Transverse colon (tissue), 4 donors: ENCODE measurements at regions not wholly inside any gene's neighbourhood (a gene's known extent, or its start where the extent isn't known, plus 50 kb on each side); places are given as distances from the start of the nearest gene placed in this dataset.
"Not testable (repeated sequence)": the region's sequence is repeated elsewhere in the genome, so short reads cannot be mapped to it uniquely, and the experiment has no call there.

Experiments used
- DNase-seq: peaks from one replicate; pipeline ENCODE4 v3.0.0-alpha.2; 2019
- H3K27ac ChIP-seq, 4 donors: fragments of 200-600 bp; sonication (generic); 2 replicates each; pipeline ENCODE4 v1.5.1; 2016 to 2018; ENCODE audit warnings: inconsistent platforms in 4 of 4
- H3K27me3 ChIP-seq: fragments of 200-600 bp; sonication (generic); 2 replicates; pipeline ENCODE4 v1.5.1; 2017; ENCODE audit warnings: inconsistent platforms
- H3K36me3 ChIP-seq, 4 donors: fragments of 200-600 bp; sonication (generic); 2 replicates each; pipeline ENCODE4 v1.5.1; 2017 to 2019; ENCODE audit warnings: inconsistent platforms in 4 of 4
- H3K4me1 ChIP-seq, 4 donors: fragments of 200-600 bp; sonication (generic); 2 replicates each; pipeline ENCODE4 v1.5.1; 2017 to 2020; ENCODE audit warnings: inconsistent platforms in 4 of 4
- H3K4me3 ChIP-seq, 4 donors: fragments of 200-600 bp; sonication (generic); 1 replicate in 1 of 4; 2 replicates in 3 of 4; pipeline versions ENCODE4 v1.5.1 to v1.6.1; 2017 to 2019; ENCODE audit warnings: inconsistent platforms in 4 of 4
- H3K9me3 ChIP-seq, 2 donors: fragments of 200-600 bp; sonication (generic); 2 replicates each; pipeline ENCODE4 v1.5.1; 2017 to 2019; ENCODE audit warnings: inconsistent platforms in 2 of 2
- CTCF ChIP-seq, 5 experiments: fragments of 200-600 bp in 3 of 5; fragments of 450-650 bp in 2 of 5; sonication (generic) in 3 of 5; IDR thresholded peaks; 1 replicate in 2 of 5; 2 replicates in 3 of 5; pipeline ENCODE4 v1.5.1; 2016 to 2017; ENCODE audit warnings: antibody characterized with exemption in 5 of 5, inconsistent platforms in 3 of 5, mild to moderate bottlenecking in 2 of 5, moderate library complexity in 1 of 5
- EP300 ChIP-seq: sonication (generic); formaldehyde crosslinking; IDR thresholded peaks from one replicate; pipeline ENCODE4 v1.6.1; 2017; ENCODE audit warnings: antibody characterized with exemption, low read depth
- POLR2A ChIP-seq: fragments of 450-650 bp; IDR thresholded peaks from one replicate; pipeline ENCODE4 v1.6.1; 2016; ENCODE audit warnings: antibody characterized with exemption, mild to moderate bottlenecking, moderate library complexity
- POLR2AphosphoS5 ChIP-seq, 3 donors: sonication (generic); formaldehyde crosslinking; IDR thresholded peaks; one replicate each; pipeline ENCODE4 v1.6.1; 2016; ENCODE audit warnings: antibody characterized with exemption in 3 of 3
- WGBS, 2 donors: methylation state at CpG; one replicate each; pipeline ENCODE4 v1.1.5; 2018; ENCODE audit warnings: low coverage in 1 of 2; 5-methylcytosine and 5-hydroxymethylcytosine counted together
- in situ Hi-C, 4 donors: fragments of 200-750 bp; cut with MboI; loops; one replicate each; pipeline versions ENCODE4 v1.15.0 to v1.15.1; 2017; ENCODE audit warnings: low sequenced_read_pairs in 3 of 4, low pct_ligation_motif_present in 1 of 4, low pct_unique_long_range_greater_than_20kb in 1 of 4
- intact Hi-C: fragments of 100-400 bp; cut with DNase I; formaldehyde crosslinking; loops from one replicate; pipeline ENCODE4 v1.15.1; 2023; ENCODE audit warnings: low total_unique reads

DNA sequence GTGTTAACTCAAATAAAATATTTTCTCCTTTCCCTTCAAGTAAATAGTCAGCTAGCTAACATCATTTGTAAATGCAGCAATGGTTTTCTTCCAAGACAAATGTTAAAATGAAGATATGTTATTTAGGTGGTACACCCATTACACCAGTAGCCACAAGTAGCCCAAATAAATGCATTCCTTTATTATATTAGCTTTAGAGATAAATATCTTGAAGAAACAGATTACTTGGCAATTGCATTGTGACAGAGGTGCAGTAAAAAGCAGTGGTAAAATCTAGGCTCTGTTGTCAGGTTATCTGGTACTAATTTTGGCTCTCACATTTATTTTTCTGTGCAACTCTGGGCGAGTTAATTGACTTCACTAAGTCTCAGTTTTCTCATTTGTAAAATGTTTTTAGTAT, 193.0 kb downstream of the NAA11 start:
- in situ Hi-C loops = no loop called here
- intact Hi-C loops = no loop called here
- 68 to 77% methylated on average over 1 of the region's 1 CpG for WGBS, 2 donors
- H3K27ac ChIP-seq = no peak overlapping the region
- H3K27me3 ChIP-seq = no peaks in the 10 kb centered on the region
- no peaks in the 10 kb centered on the region for H3K36me3 ChIP-seq
- TF ChIP-seq POLR2AphosphoS5 (IDR thresholded peaks at IDR 0.05) = no peak
- H3K4me3 ChIP-seq = no peak overlapping the region
- H3K9me3 ChIP-seq = peaks cover 0 to 5% of the 10 kb centered on the region in 2 donors
- DNase-seq = no peak
- H3K4me1 ChIP-seq = no peaks in the 10 kb centered on the region

- H3K27ac ChIP-seq = no peak overlapping the region
- H3K9me3 ChIP-seq = peaks cover 13 to 17% of the 10 kb centered on the region in 2 donors
- intact Hi-C loops = no loop called here
- H3K4me3 ChIP-seq = no peak overlapping the region
- in situ Hi-C loops = no loop called here
- no peaks in the 10 kb centered on the region for H3K4me1 ChIP-seq
- DNase-seq = no peak
- TF ChIP-seq CTCF (IDR thresholded peaks at IDR 0.05) (no peak), POLR2A (no peak), POLR2AphosphoS5 (IDR thresholded peaks at IDR 0.05) (no peak), EP300 (no peak)
- 97% methylated on average over 18 of the region's 27 CpGs; no CpG with 5 or more reads in 1 of the 2 donors for WGBS, 2 donors
- no peaks in the 10 kb centered on the region for H3K27me3 ChIP-seq
- no peaks in the 10 kb centered on the region for H3K36me3 ChIP-seq
Observed at GRCh38 chr4:79121875-79122358, 182.7 kb upstream of the PAQR3 start.

DNA sequence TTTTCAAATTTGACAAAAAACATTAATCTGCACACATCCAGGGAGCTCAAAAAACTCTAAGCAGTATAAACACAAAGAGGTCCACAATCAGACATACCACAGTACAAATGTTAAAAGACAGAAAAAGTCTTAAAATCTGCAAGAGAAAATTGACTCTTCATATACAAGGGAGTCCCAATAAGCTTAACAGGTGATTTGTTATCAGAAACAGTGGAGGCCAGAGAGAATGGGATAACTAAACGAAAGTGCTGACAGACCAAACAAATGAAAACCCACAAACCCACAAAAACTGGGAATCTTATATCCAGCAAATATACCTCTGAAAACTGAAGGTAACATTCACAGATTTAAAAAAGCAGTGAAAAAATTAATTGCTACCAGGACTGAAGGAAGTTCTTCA, 182.0 kb upstream of the PAQR3 start:
- peaks cover 13 to 18% of the 10 kb centered on the region in 2 donors for H3K9me3 ChIP-seq
- WGBS, 2 donors = 80 to 81% methylated on average over 1 of the region's 1 CpG
- H3K36me3 ChIP-seq = no peaks in the 10 kb centered on the region

DNA sequence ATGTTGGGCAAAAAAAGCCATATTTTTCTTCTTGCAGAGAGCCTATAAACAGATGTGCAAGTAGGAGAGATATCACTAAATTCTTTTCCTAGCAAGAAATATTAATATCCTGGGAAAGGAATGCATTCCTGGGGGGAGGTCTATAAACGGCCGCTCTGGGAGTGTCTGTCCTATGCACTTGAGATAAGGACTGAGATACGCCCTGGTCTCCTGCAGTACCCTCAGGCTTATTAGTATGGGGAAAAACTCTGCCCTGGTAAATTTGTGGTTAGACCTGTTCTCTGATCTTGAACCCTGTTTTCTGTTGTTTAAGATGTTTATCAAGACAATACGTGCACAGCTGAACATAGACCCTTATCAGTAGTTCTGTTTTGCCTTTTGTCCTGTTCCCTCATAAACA, 177.8 kb upstream of the PAQR3 start:
- H3K36me3 ChIP-seq, DNase-seq, intact Hi-C loops, in situ Hi-C loops, H3K27ac ChIP-seq, H3K4me1 ChIP-seq, H3K27me3 ChIP-seq, H3K4me3 ChIP-seq: not testable (repeated sequence)
- peaks cover 8 to 18% of the 10 kb centered on the region in 2 donors for H3K9me3 ChIP-seq
- WGBS, 2 donors = 79 to 100% methylated on average over 3 to 4 of the region's 4 CpGs

More for the DNA sequence above, 182.0 kb upstream of the PAQR3 start:
- Histone ChIP-seq H3K27me3 (no peaks in the 10 kb centered on the region), H3K4me3 (no peak overlapping the region), H3K27ac (no peak overlapping the region), H3K4me1 (no peaks in the 10 kb centered on the region)
- intact Hi-C loops = no loop called here
- in situ Hi-C loops = no loop called here
- DNase-seq = no peak
- TF ChIP-seq CTCF (IDR thresholded peaks at IDR 0.05) = no peak
- no peak for TF ChIP-seq POLR2AphosphoS5 (IDR thresholded peaks at IDR 0.05)
- TF ChIP-seq EP300 = no peak
- TF ChIP-seq POLR2A = no peak

DNA sequence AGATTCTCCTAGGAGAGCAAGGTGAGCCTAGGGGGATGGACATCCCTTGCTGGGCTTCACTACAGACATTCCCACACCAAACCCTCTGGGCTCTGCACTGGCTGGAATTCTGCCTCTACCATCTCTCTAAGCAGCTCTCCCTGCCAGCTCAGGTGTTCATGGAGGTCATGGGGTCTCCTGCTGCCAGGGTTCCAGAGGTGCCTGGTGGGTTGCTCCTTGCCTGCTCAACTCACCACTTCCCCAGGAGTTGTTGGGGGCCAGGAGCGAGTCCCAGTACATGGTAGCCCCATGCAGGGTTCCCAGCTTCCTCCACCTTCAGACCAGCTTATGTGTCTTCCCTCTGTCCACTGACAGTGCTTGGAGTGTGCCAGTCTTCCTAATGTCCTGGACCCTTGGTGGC, 167.8 kb upstream of the PAQR3 start:
- Histone ChIP-seq H3K27me3 (no peaks in the 10 kb centered on the region), H3K27ac (no peak overlapping the region), H3K4me3 (no peak overlapping the region), H3K4me1 (no peaks in the 10 kb centered on the region), H3K36me3 (no peaks in the 10 kb centered on the region), H3K9me3 (no peaks in the 10 kb centered on the region)
- no peak for TF ChIP-seq CTCF (IDR thresholded peaks at IDR 0.05)
- no peak for TF ChIP-seq POLR2AphosphoS5 (IDR thresholded peaks at IDR 0.05)
- no peak for TF ChIP-seq POLR2A
- no peak for TF ChIP-seq EP300
- intact Hi-C loops = no loop called here
- 92 to 100% methylated on average over 1 of the region's 1 CpG for WGBS, 2 donors
- in situ Hi-C loops = no loop called here
- DNase-seq = no peak
